ENCODE measurements at regions not wholly inside any gene's neighbourhood (a gene's known extent, or its start where the extent isn't known, plus 50 kb on each side); places are given as distances from the start of the nearest gene placed in this dataset.

- Histone ChIP-seq H3K27me3 (ENCODE audit: insufficient read depth, low read length) (peaks cover 57% of the 10 kb centered on the region), H3K9me3 (ENCODE audit: control insufficient read depth in 1 of 2, insufficient read depth in 1 of 2, low read depth in 1 of 2, low read length in 2 of 2) (no peaks in the 10 kb centered on the region), H3K4me2 (ENCODE audit: low read length) (no peak overlapping the region), H3K36me3 (ENCODE audit: control insufficient read depth in 1 of 2, insufficient read depth in 2 of 2, low read length in 2 of 2) (no peaks in the 10 kb centered on the region), H2AFZ (ENCODE audit: low read depth, low read length, poor library complexity, severe bottlenecking) (no peak overlapping the region), H3K9ac (ENCODE audit: low read length) (no peak overlapping the region), H3K79me2 (ENCODE audit: insufficient read depth, low read length) (no peaks in the 10 kb centered on the region), H3K27ac (ENCODE audit: low read depth, low read length) (no peak overlapping the region), H4K20me1 (ENCODE audit: insufficient read depth) (no peaks in the 10 kb centered on the region), H3K4me3 (replicated peaks in 1 of 2; ENCODE audit: low read depth in 1 of 2, low read length in 2 of 2) (no peak overlapping the region), H3K4me1 (ENCODE audit: control insufficient read depth in 1 of 2, insufficient read depth in 2 of 2, low read length in 2 of 2) (no peaks in the 10 kb centered on the region), H3K9me2 (ENCODE audit: insufficient read depth) (no peaks in the 10 kb centered on the region)
- DNase-seq (ENCODE audit: low read depth, low spot score) (no peak), ATAC-seq (no peak)
- POLR2A ChIA-PET: no interaction called here
- intact Hi-C loops (cut with micrococcal nuclease): no loop called here
- TF ChIP-seq EZH2phosphoT487 (IDR thresholded peaks at IDR 0.05; ENCODE audit: borderline replicate concordance) (no peak), TCF7L2 (IDR thresholded peaks at IDR 0.05; ENCODE audit: borderline replicate concordance, extremely low read depth, insufficient read depth, insufficient read length) (no peak), CBX3 (IDR thresholded peaks at IDR 0.05; ENCODE audit: low read depth) (no peak), EZH2 (IDR thresholded peaks at IDR 0.05) (no peak), FOSL1 (IDR thresholded peaks at IDR 0.05; ENCODE audit: low read depth) (no peak), POLR2A (IDR thresholded peaks at IDR 0.05; ENCODE audit: borderline replicate concordance, extremely low read depth, insufficient read depth, insufficient read length) (no peak), ZBTB33 (IDR thresholded peaks at IDR 0.05; ENCODE audit: extremely low read depth, insufficient replicate concordance, low read length) (no peak), ZFX (IDR thresholded peaks at IDR 0.05) (no peak), SIN3A (IDR thresholded peaks at IDR 0.05; ENCODE audit: low read depth) (no peak), CEBPB (IDR thresholded peaks at IDR 0.05; ENCODE audit: low read depth) (no peak), SP1 (IDR thresholded peaks at IDR 0.05; ENCODE audit: low read depth) (no peak), ELF1 (IDR thresholded peaks at IDR 0.05; ENCODE audit: borderline replicate concordance, low read depth) (no peak), YY1 (IDR thresholded peaks at IDR 0.05; ENCODE audit: extremely low read depth, insufficient replicate concordance, low read depth, low read length) (no peak), ZNF274 (IDR thresholded peaks at IDR 0.05; ENCODE audit: low read depth, low read length) (no peak), REST (IDR thresholded peaks at IDR 0.05; ENCODE audit: low read depth) (no peak)
- TF ChIP-seq, protein P1, sequence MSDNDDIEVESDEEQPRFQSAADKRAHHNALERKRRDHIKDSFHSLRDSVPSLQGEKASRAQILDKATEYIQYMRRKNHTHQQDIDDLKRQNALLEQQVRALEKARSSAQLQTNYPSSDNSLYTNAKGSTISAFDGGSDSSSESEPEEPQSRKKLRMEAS (IDR thresholded peaks at IDR 0.05): no peak
- TF ChIP-seq, protein P2, sequence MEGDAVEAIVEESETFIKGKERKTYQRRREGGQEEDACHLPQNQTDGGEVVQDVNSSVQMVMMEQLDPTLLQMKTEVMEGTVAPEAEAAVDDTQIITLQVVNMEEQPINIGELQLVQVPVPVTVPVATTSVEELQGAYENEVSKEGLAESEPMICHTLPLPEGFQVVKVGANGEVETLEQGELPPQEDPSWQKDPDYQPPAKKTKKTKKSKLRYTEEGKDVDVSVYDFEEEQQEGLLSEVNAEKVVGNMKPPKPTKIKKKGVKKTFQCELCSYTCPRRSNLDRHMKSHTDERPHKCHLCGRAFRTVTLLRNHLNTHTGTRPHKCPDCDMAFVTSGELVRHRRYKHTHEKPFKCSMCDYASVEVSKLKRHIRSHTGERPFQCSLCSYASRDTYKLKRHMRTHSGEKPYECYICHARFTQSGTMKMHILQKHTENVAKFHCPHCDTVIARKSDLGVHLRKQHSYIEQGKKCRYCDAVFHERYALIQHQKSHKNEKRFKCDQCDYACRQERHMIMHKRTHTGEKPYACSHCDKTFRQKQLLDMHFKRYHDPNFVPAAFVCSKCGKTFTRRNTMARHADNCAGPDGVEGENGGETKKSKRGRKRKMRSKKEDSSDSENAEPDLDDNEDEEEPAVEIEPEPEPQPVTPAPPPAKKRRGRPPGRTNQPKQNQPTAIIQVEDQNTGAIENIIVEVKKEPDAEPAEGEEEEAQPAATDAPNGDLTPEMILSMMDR (IDR thresholded peaks at IDR 0.05 in 2 of 3, conservative IDR thresholded peaks at IDR 0.05 in 1 of 3; ENCODE audit: borderline replicate concordance in 1 of 3, insufficient read depth in 1 of 3, low read depth in 2 of 3, low read length in 2 of 3): no peak
- no TSS peak for BruUV-seq (replicated peaks)
- CTCF ChIA-PET: no interaction called here
- RAD21 ChIA-PET (ENCODE audit: low non-redundant PET in 1 of 2, low total read pairs in 2 of 2, uncharacterized antibody in 2 of 2, unreplicated experiment in 2 of 2): no interaction called here
These were observed 206.9 kb upstream of the MVB12B start for GRCh38 chr9:126119731-126120130.

Measured in HCT116 (cell line).